HepG2 (cell line): ENCODE measurements at regions not wholly inside any gene's neighbourhood (a gene's known extent, or its start where the extent isn't known, plus 50 kb on each side); places are given as distances from the start of the nearest gene placed in this dataset.
A peak's percentile ranks its signal among the peaks of the same experiment; 100 is the strongest.

ENCODE experiments used
- ATAC-seq: fragments of 200-7000 bp; cut with Tn5 transposase; 3 replicates; pipeline ENCODE4 v1.9.1; 2020; ENCODE audit warnings: mild to moderate bottlenecking, moderate library complexity
- BruUV-seq: library from RNA; stranded (reverse); fragments of 400-500 nt; replicated peaks from 2 replicates; lab custom pipeline; 2021; lab: Mats Ljungman, UMichigan
- CTCF ChIA-PET: fragments of 300-600 bp; formaldehyde crosslinking; extraction: SDS; loops from one replicate; lab custom pipeline; 2021; ENCODE audit warnings: low total read pairs, inconsistent platforms, low intra/inter-chr PET ratio; lab: Yijun Ruan, JAX
- POLR2A ChIA-PET: fragments of 350-600 bp; sonication (Branson Sonifier 250); formaldehyde crosslinking; loops from one replicate; lab custom pipeline; 2020; ENCODE audit warnings: antibody characterized with exemption, inconsistent platforms; lab: Yijun Ruan, JAX
- DNase-seq: peaks from one replicate; pipeline ENCODE4 v3.0.0-alpha.2; 2015; ENCODE audit warnings: low spot score
- FAIRE-seq: peaks from 3 replicates; lab custom pipeline; 2011; peaks lifted over from hg19 to GRCh38; lab: Jason Lieb, UNC
- H2AFZ ChIP-seq: one replicate; pipeline ENCODE4 v1.6.1; 2011; ENCODE audit warnings: low read length, inconsistent platforms
- H3K27ac ChIP-seq: fragments of 300-600 bp; 3 replicates; pipeline ENCODE4 v1.8.0; 2011; ENCODE audit warnings: mixed run types, mild to moderate bottlenecking, mixed read lengths, low read length, inconsistent platforms; ENCODE audit not compliant: insufficient read depth; ENCODE audit errors: extremely low read length
- H3K27me3 ChIP-seq, 2 experiments: fragments of 200-600 bp in 1 of 2; 2 replicates in 1 of 2; 3 replicates in 1 of 2; pipeline versions ENCODE4 v1.6.0 to v1.8.0; 2011; ENCODE audit warnings: low read length in 2 of 2, mild to moderate bottlenecking in 2 of 2, moderate library complexity in 2 of 2, inconsistent platforms in 1 of 2; ENCODE audit not compliant: insufficient read depth in 2 of 2, control insufficient read depth in 1 of 2
- H3K36me3 ChIP-seq, 2 experiments: fragments of 200-600 bp in 1 of 2; replicated peaks in 1 of 2; 2 replicates in 1 of 2; 3 replicates in 1 of 2; pipeline versions ENCODE4 v1.5.1 to v1.8.0; 2011; ENCODE audit warnings: low read length in 2 of 2, inconsistent platforms in 1 of 2; ENCODE audit not compliant: insufficient read depth in 2 of 2, control insufficient read depth in 1 of 2
- H3K4me1 ChIP-seq: 2 replicates; pipeline ENCODE4 v1.5.1; 2012; ENCODE audit warnings: low read length, inconsistent platforms; ENCODE audit not compliant: insufficient read depth
- H3K4me2 ChIP-seq: 2 replicates; pipeline ENCODE4 v1.6.0; 2011; ENCODE audit warnings: low read depth, low read length, inconsistent platforms
- H3K4me3 ChIP-seq, 3 experiments: fragments of 200-600 bp in 1 of 3; sonication (generic), shearing (Covaris generic) in 1 of 3; replicated peaks in 1 of 3; 2 replicates each; pipeline ENCODE4 v1.5.1; 2011 to 2016; ENCODE audit warnings: low read length in 3 of 3, inconsistent platforms in 2 of 3, low read depth in 2 of 3, mild to moderate bottlenecking in 2 of 3, control low read depth in 1 of 3, mixed read lengths in 1 of 3; ENCODE audit not compliant: insufficient read depth in 1 of 3
- H3K79me2 ChIP-seq: one replicate; pipeline ENCODE4 v1.6.1; 2011; ENCODE audit warnings: low read length, inconsistent platforms; ENCODE audit not compliant: insufficient read depth
- H3K9ac ChIP-seq: 2 replicates; pipeline ENCODE4 v1.6.0; 2011; ENCODE audit warnings: mild to moderate bottlenecking, low read depth, low read length, inconsistent platforms; ENCODE audit not compliant: insufficient read depth
- H3K9me3 ChIP-seq: 2 replicates; pipeline ENCODE4 v1.5.1; 2012; ENCODE audit warnings: mild to moderate bottlenecking, low read length
- H4K20me1 ChIP-seq: 2 replicates; pipeline ENCODE4 v1.6.0; 2011; ENCODE audit warnings: inconsistent platforms, mild to moderate bottlenecking, low read length, moderate library complexity; ENCODE audit not compliant: insufficient read depth
- PITX1 ChIP-seq: sonication (generic); formaldehyde crosslinking; IDR thresholded peaks from 2 replicates; pipeline ENCODE4 v1.5.1; 2020; ENCODE audit warnings: mild to moderate bottlenecking, missing genetic modification reagents
- SP5 ChIP-seq: IDR thresholded peaks from 2 replicates; pipeline ENCODE4 v1.6.1; 2016; ENCODE audit warnings: low read depth, borderline replicate concordance
- ZSCAN30 ChIP-seq: sonication (generic); formaldehyde crosslinking; IDR thresholded peaks from 2 replicates; pipeline ENCODE4 v1.5.0; 2020; ENCODE audit warnings: mild to moderate bottlenecking, missing genetic modification reagents
- WGBS: methylation state at CpG from one replicate; pipeline ENCODE4 v1.1.6; 2017; ENCODE audit warnings: low lambda C conversion rate; 5-methylcytosine and 5-hydroxymethylcytosine counted together
- in situ Hi-C: cut with HindIII; loops from 2 replicates; pipeline ENCODE4 v1.10.0; 2017; ENCODE audit warnings: low pct_unique_long_range_greater_than_20kb; ENCODE audit not compliant: extremely low pct_ligation_motif_present
- intact Hi-C: fragments of 100-400 bp; cut with micrococcal nuclease; formaldehyde crosslinking; loops from one replicate; pipeline ENCODE4 v1.10.0; 2022; ENCODE audit not compliant: unreplicated experiment
- TF ChIP-seq, protein P1 (sequence below): sonication (generic); formaldehyde crosslinking; IDR thresholded peaks from 2 replicates; pipeline ENCODE4 v1.5.1; 2020; ENCODE audit warnings: mild to moderate bottlenecking, missing genetic modification reagents

DNA sequence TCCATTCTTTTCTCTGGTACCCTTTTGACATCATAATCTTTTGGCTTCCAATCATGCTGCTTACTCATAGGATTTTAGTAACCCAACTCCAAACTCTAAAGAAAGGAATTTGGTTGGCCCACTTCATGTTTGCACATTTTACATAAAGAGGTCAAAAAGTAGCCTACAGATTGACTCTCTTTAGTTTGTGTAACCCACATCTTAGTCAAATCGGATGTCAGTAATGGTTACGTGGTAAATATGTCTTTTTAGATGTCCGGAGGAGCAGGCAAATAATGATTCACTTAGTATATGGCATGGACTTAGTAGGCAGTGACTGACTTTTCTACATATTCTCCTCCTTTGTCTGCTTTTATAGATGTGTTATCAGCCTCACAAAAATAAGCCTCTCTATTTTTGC lies 711.6 kb upstream of the FOXG1 start:
- TF ChIP-seq SP5 (CRISPR knock-in tag) (no peak), ZSCAN30 (no peak)
- WGBS, result 18% methylated on average over 3 of the region's 3 CpGs
- Histone ChIP-seq H4K20me1 (no peaks in the 10 kb centered on the region), H3K27me3 (no peaks in the 10 kb centered on the region), H3K4me1 (no peaks in the 10 kb centered on the region), H3K27ac (no peak overlapping the region), H3K4me3 (no peak overlapping the region), H2AFZ (no peak overlapping the region), H3K36me3 (no peaks in the 10 kb centered on the region), H3K79me2 (no peaks in the 10 kb centered on the region), H3K4me2 (no peak overlapping the region), H3K9ac (no peak overlapping the region), H3K9me3 (peaks cover 96% of the 10 kb centered on the region)
- intact Hi-C loops, result no loop called here
- POLR2A ChIA-PET, result no interaction called here
- FAIRE-seq (no peak), DNase-seq (no peak), ATAC-seq (no peak)
- in situ Hi-C loops, result no loop called here
- BruUV-seq, result no TSS peak
- CTCF ChIA-PET, result no interaction called here

DNA sequence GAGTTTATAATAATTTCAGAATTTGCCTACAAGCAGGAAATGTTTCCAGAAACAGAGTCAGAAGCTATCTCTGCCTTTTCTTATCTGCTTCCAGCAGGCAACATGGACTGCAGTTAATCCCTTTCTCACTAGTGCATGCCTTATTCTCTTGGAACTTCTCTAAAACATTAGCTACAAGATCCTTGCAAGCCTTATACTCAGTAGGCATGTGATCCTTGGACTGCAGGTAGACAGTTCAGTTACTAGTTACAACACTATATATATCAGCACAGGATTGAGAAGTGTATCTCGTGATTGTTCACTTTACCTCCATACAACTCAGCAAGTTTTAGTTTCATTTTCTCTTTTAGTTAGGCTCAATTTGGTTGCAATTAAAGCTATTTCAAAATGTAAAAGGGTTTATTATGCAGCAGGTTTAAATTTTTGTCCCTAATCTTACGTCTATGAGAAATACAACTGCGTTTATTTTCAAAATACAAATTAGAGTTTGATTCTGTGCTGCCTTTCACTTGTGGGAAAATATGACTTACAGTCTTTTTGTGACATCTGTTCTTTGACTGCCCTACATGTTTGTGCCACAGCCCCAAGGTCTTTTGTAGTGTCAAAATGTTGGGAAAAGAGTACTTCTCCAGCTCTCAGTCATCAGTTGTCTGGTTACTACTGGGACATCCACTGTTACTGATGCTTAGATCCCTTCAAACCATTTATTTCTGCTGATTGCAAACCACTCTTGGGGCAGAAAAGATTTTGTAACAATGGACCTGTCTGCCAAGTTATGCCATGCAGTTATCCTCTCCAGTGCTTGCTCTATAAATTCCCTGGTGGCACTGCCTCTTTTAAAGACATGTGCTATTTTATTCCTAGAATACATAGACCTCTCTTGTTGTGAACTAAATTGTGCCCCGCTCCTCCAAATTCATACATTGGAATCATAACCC lies 709.0 kb upstream of the FOXG1 start:
- ChIA-PET CTCF (no interaction called here), POLR2A (no interaction called here)
- 0 out of 2 replicates have a peak overlapping the region, but pooled peaks have one; percentile 1 for H3K4me2 ChIP-seq

More for the DNA sequence above, 709.0 kb upstream of the FOXG1 start:
- FAIRE-seq (no peak), ATAC-seq (peak; percentile 55), DNase-seq (no peak)
- Histone ChIP-seq H3K9ac (no peak overlapping the region), H4K20me1 (no peaks in the 10 kb centered on the region), H3K4me3 (peak overlapping the region in 1 of 3 experiments; percentile 13; a peak in 1 of 6 replicates), H3K36me3 (no peaks in the 10 kb centered on the region), H2AFZ (no peak overlapping the region), H3K9me3 (peaks cover 96% of the 10 kb centered on the region), H3K27ac (no peak overlapping the region), H3K79me2 (no peaks in the 10 kb centered on the region), H3K4me1 (no peaks in the 10 kb centered on the region), H3K27me3 (no peaks in the 10 kb centered on the region)
- TF ChIP-seq PITX1 (CRISPR knock-in tag), result no peak
- TF ChIP-seq, protein P1, sequence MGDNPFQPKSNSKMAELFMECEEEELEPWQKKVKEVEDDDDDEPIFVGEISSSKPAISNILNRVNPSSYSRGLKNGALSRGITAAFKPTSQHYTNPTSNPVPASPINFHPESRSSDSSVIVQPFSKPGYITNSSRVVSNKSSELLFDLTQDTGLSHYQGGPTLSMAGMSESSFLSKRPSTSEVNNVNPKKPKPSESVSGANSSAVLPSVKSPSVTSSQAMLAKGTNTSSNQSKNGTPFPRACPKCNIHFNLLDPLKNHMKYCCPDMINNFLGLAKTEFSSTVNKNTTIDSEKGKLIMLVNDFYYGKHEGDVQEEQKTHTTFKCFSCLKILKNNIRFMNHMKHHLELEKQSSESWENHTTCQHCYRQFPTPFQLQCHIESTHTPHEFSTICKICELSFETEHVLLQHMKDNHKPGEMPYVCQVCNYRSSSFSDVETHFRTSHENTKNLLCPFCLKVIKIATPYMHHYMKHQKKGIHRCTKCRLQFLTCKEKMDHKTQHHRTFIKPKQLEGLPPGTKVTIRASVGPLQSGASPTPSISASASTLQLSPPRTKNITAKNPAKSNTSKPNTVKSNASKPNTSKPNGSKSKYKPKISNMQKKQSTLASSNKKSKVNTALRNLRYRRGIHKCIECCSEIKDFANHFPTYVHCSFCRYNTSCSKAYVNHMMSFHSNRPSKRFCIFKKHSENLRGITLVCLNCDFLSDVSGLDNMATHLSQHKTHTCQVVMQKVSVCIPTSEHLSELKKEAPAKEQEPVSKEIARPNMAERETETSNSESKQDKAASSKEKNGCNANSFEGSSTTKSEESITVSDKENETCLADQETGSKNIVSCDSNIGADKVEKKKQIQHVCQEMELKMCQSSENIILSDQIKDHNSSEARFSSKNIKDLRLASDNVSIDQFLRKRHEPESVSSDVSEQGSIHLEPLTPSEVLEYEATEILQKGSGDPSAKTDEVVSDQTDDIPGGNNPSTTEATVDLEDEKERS, result no peak
- intact Hi-C loops, result no loop called here
- WGBS, result 7% methylated on average over 4 of the region's 4 CpGs
- in situ Hi-C loops, result no loop called here
- BruUV-seq, result no TSS peak
